Ovary (tissue), 7 donors: ENCODE measurements at regions not wholly inside any gene's neighbourhood (a gene's known extent, or its start where the extent isn't known, plus 50 kb on each side); places are given as distances from the start of the nearest gene placed in this dataset.

Experiments
- DNase-seq, 5 donors: peaks; one replicate each; pipeline ENCODE4 v3.0.0-alpha.2; 2019 to 2020
- H3K27ac ChIP-seq, 2 donors: fragments of 200-600 bp; one replicate each; pipeline versions ENCODE4 v1.5.1 to v1.8.0; 2019 to 2022
- H3K27me3 ChIP-seq: fragments of 200-600 bp; one replicate; pipeline ENCODE4 v1.8.0; 2022
- H3K36me3 ChIP-seq: fragments of 200-600 bp; sonication (generic); one replicate; pipeline ENCODE4 v1.5.1; 2019
- H3K4me1 ChIP-seq: one replicate; pipeline ENCODE4 v1.8.1; 2013; ENCODE audit warnings: mild to moderate bottlenecking, moderate library complexity; ENCODE audit not compliant: insufficient read depth
- H3K4me3 ChIP-seq: fragments of 200-600 bp; sonication (generic); one replicate; pipeline ENCODE4 v1.5.1; 2017
- H3K9me3 ChIP-seq, 2 donors: fragments of 200-600 bp in 1 of 2; sonication (generic) in 1 of 2; one replicate each; pipeline versions ENCODE4 v1.5.1 to v1.8.1; 2013 to 2019; ENCODE audit warnings: mild to moderate bottlenecking in 1 of 2, moderate library complexity in 1 of 2
- EP300 ChIP-seq: sonication (generic); formaldehyde crosslinking; IDR thresholded peaks from one replicate; pipeline ENCODE4 v1.6.1; 2017; ENCODE audit warnings: antibody characterized with exemption
- POLR2A ChIP-seq: fragments of 450-650 bp; IDR thresholded peaks from one replicate; pipeline ENCODE4 v1.6.1; 2017; ENCODE audit warnings: antibody characterized with exemption, mild to moderate bottlenecking, moderate library complexity
- WGBS, 3 donors: extraction: QIAGEN DNeasy Blood & Tissue Kit in 1 of 3; methylation state at CpG; one replicate each; pipeline versions ENCODE4 v1.1.5 to v1.1.7; 2013 to 2017; 5-methylcytosine and 5-hydroxymethylcytosine counted together
- intact Hi-C, 4 donors: fragments of 100-400 bp; cut with DNase I; formaldehyde crosslinking; loops; one replicate each; pipeline versions ENCODE4 v1.11.0 to v1.15.1; 2022 to 2023
- TF ChIP-seq, protein P1 (sequence below), 3 donors: fragments of 450-650 bp in 2 of 3; fragments of 200-600 bp in 1 of 3; IDR thresholded peaks; one replicate each; pipeline versions ENCODE4 v1.5.1 to v1.8.0; 2016 to 2022; ENCODE audit warnings: antibody characterized with exemption in 3 of 3, mild to moderate bottlenecking in 1 of 3
- donor health status: DM: no; HTN: no; CAD: no; lungs with moderate emphysema.
- donor health status: DM: no; HTN: no; CAD: no.
- donor health status: Bipolar disorder and iron deficiency.
- donor health status: DM: no; HTN: no; CAD: no.
- donor health status: DM: yes; HTN: yes; CAD: no.

DNA sequence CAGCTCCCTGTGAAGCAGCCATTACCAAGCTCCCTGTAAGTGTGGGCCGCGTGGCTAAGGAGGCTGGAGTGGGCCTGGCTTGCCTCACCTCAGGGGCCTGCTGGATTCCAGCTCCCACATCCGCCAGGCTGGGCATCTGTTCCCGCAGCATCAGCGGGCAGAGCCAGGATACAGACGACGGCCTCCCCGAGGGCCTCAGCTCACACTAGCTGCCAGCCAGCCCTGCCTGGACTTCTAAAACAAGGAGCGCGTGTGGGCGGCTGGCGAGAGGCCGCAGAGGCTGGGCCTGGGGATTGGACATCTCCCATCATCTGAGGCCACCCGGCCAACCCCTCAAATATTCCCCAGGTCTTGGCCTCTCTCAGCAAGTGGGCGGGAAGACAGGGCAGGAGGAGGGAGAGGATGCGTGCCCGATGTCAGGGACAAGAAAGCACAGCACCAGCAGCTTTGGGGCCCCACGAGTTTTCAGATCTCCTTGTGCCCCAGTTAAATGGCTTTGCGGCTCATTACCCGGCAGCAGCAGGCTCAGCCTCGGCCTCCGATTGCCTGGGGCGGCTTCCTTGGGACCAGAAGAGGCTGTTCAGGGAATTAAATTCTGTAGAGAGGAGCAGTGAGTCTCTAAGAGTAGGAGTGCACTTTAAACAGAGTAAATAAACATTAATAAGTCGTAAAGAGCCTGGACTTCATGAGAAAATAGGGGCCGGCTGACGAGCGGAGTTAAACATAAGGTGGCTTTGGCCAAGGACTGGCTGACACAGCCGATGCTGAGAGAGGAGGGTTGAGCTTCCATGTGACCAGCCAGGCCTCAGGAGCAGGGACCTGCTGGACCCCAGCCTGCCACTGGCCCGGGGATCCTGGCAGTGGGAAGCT lies 208.9 kb upstream of the C1orf174 start:
- no peaks in the 10 kb centered on the region for H3K9me3 ChIP-seq
- no peak overlapping the region for H3K4me3 ChIP-seq
- WGBS, 3 donors = 47 to 59% (median 50%) methylated on average over 29 of the region's 29 CpGs
- TF ChIP-seq POLR2A = no peak
- H3K27me3 ChIP-seq = no peaks in the 10 kb centered on the region
- no peaks in the 10 kb centered on the region for H3K36me3 ChIP-seq
- intact Hi-C loops = no loop called here
- H3K4me1 ChIP-seq = no peaks in the 10 kb centered on the region
- H3K27ac ChIP-seq = no peak overlapping the region
- DNase-seq = no peak

DNA sequence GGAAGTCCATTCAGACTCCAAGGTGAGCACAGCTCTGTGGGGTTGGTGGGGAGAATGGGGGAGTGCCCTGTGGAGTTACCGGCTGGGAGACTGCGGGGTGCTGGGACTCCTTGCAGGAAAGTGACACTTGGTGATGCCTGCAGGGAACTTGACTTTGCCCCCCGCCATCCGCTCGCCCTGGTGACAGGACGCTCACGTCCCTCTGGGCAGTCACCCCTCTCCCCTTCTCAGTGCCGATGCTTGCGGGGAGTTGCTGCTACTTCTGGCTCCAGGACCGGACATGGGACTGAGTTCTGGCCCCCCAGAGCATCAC lies 209.5 kb upstream of the C1orf174 start:
- Histone ChIP-seq H3K4me1 (no peaks in the 10 kb centered on the region), H3K27me3 (no peaks in the 10 kb centered on the region), H3K27ac (no peak overlapping the region), H3K9me3 (no peaks in the 10 kb centered on the region), H3K36me3 (no peaks in the 10 kb centered on the region), H3K4me3 (no peak overlapping the region)
- DNase-seq = no peak
- WGBS, 3 donors = 87 to 92% (median 90%) methylated on average over 10 of the region's 10 CpGs
- intact Hi-C loops = no loop called here
- TF ChIP-seq, protein P1, sequence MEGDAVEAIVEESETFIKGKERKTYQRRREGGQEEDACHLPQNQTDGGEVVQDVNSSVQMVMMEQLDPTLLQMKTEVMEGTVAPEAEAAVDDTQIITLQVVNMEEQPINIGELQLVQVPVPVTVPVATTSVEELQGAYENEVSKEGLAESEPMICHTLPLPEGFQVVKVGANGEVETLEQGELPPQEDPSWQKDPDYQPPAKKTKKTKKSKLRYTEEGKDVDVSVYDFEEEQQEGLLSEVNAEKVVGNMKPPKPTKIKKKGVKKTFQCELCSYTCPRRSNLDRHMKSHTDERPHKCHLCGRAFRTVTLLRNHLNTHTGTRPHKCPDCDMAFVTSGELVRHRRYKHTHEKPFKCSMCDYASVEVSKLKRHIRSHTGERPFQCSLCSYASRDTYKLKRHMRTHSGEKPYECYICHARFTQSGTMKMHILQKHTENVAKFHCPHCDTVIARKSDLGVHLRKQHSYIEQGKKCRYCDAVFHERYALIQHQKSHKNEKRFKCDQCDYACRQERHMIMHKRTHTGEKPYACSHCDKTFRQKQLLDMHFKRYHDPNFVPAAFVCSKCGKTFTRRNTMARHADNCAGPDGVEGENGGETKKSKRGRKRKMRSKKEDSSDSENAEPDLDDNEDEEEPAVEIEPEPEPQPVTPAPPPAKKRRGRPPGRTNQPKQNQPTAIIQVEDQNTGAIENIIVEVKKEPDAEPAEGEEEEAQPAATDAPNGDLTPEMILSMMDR (IDR thresholded peaks at IDR 0.05) = no peak
- TF ChIP-seq EP300 (no peak), POLR2A (no peak)

DNA sequence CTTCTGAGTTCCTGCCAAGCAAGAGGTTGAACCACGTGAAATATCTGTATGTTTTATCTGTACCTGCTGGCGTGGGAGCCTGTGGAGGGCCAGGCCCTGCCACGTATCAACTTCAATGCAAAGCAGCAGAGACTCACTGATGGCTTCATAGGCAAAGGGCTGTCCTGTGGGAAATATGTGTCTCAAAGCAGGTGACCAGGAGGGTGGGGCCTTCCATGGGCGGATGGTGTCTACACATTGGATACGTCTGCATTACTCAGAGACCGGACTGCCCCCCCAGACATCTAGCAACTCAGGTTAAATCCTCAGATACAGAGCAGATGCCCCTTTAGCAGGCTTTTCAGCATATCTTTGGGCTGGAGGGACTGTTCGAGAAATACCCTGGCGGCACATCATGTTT lies 210.8 kb upstream of the C1orf174 start:
- TF ChIP-seq POLR2A (no peak), EP300 (no peak)
- TF ChIP-seq, protein P1 (IDR thresholded peaks at IDR 0.05) = no peak
- Histone ChIP-seq H3K36me3 (no peaks in the 10 kb centered on the region), H3K27ac (no peak overlapping the region), H3K27me3 (no peaks in the 10 kb centered on the region), H3K4me3 (no peak overlapping the region), H3K4me1 (no peaks in the 10 kb centered on the region), H3K9me3 (no peaks in the 10 kb centered on the region)
- WGBS, 3 donors = 69 to 80% (median 71%) methylated on average over 8 of the region's 8 CpGs
- intact Hi-C loops = no loop called here
- no peak for DNase-seq

DNA sequence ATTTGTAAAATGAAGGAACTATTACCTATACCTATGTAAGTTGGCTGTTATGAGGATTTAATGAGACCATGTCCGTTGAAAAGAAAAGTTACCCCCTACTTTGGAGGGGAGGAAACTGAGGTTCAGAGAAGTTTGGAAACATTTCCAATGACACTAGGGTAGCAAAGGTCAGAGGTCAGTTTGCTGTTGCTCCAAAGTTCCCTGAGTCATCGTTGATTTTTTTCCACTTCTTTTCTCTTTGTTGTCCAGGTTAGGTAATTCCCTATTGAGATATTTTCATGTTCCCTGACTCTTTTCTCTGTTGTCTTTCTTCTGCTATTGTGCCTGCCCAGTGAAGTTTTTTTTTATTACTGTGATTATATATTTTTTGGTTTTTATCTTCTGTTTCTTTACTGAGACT lies 213.8 kb upstream of the C1orf174 start:
- TF ChIP-seq EP300 (no peak), POLR2A (no peak)
- TF ChIP-seq, protein P1 (IDR thresholded peaks at IDR 0.05) = no peak
- no peak for DNase-seq
- Histone ChIP-seq H3K4me3 (no peak overlapping the region), H3K36me3 (no peaks in the 10 kb centered on the region), H3K27me3 (no peaks in the 10 kb centered on the region), H3K4me1 (no peaks in the 10 kb centered on the region), H3K27ac (no peak overlapping the region), H3K9me3 (no peaks in the 10 kb centered on the region)
- intact Hi-C loops = no loop called here
- 88 to 93% (median 89%) methylated on average over 2 of the region's 2 CpGs for WGBS, 3 donors

DNA sequence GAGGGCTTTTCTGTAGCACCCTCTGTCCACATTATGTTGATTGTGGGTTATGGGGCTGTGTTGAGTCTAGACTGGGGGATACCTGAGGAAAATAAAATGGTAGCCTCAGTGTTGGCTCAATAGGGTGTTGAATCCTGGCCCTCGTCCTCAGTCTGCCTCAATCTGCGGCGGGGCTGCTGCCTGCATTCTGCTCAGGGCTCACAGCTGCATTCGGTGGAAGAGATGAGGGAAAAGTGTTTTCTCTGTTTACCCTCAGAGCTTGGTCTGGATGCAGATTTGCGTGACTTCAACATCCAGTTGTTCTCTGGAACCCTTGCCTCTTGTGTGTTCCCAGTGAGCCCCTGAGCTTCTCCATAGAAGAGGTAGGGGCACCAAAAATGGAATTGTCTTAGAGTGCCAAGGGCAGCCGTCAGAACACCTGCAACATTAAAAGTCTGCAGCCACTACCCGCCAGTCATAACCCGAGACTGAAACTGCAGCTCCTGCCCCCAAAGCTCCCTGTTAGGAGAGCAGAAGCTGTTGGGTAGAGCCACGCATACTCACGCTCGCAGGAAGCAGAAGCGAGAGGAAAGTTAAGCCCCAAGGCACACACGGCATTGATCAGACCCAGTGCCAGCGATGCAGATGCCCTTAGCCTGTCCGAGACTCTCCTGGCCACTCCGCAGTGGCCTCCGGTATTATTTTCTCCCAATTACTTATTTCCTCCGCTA lies 215.3 kb upstream of the C1orf174 start:
- Histone ChIP-seq H3K4me3 (no peak overlapping the region), H3K9me3 (no peaks in the 10 kb centered on the region), H3K36me3 (no peaks in the 10 kb centered on the region), H3K27me3 (no peaks in the 10 kb centered on the region), H3K27ac (no peak overlapping the region), H3K4me1 (no peaks in the 10 kb centered on the region)
- intact Hi-C loops = no loop called here
- no peak for TF ChIP-seq EP300
- no peak for TF ChIP-seq POLR2A
- TF ChIP-seq, protein P1 (IDR thresholded peaks at IDR 0.05) = no peak
- WGBS, 3 donors = 85 to 88% (median 87%) methylated on average over 18 of the region's 18 CpGs
- DNase-seq = no peak
